ENCODE measurements at regions not wholly inside any gene's neighbourhood (a gene's known extent, or its start where the extent isn't known, plus 50 kb on each side); places are given as distances from the start of the nearest gene placed in this dataset.

DNA sequence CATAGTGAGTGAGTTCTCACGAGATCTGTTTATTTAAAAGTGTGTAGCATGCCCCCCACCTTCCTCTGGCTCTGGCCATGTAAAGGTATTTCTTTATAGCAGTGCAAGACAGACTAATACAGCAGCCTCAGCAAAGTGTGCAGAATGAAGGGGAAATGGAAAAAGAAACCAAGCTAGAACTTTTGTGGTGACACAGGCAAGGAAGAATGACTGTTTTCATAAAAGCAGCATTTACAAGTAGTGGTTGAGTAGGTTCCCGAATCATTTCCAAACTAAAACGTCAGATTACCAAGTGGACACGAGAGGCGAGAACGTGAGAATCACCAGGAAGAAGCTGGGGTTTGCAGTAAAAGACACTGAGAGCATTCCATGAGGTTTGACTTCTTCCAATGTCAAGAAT is 100.2 kb upstream of the AKAP13 start:
- Histone ChIP-seq H3K4me2 (ENCODE audit: low read depth, low read length) (no peak overlapping the region), H3K14ac (replicated peaks; ENCODE audit: low read depth, low read length) (no peak overlapping the region), H3K23ac (ENCODE audit: low read depth, low read length) (no peak overlapping the region), H3K4me3 (ENCODE audit: insufficient read depth, low read depth, low read length) (no peak overlapping the region), H3K56ac (ENCODE audit: extremely low read depth, insufficient read depth, low read length) (no peak overlapping the region), H2AFZ (replicated peaks; ENCODE audit: low read length, poor library complexity) (no peak overlapping the region), H3K79me1 (ENCODE audit: low read depth in 1 of 2, low read length in 2 of 2) (no peaks in the 10 kb centered on the region), H3K4me1 (ENCODE audit: control insufficient read depth, insufficient read depth, low read length) (peaks cover 2% of the 10 kb centered on the region; the same call in 1 of the 2 replicates), H3K9me1 (ENCODE audit: insufficient read depth, low read length) (peaks cover 11% of the 10 kb centered on the region), H3K9ac (ENCODE audit: low read depth, low read length) (no peak overlapping the region), H2BK15ac (ENCODE audit: low read depth, low read length) (no peak overlapping the region), H2BK120ac (ENCODE audit: low read depth, low read length) (no peak overlapping the region), H4K5ac (ENCODE audit: low read depth, low read length) (no peak overlapping the region), H3K27ac (ENCODE audit: insufficient read depth, low read length) (no peak overlapping the region), H2BK20ac (ENCODE audit: low read depth, low read length) (no peak overlapping the region), H3K9me3 (ENCODE audit: control insufficient read depth, insufficient read depth, low read length) (no peaks in the 10 kb centered on the region), H3K36me3 (ENCODE audit: control insufficient read depth, insufficient read depth, low read length) (no peaks in the 10 kb centered on the region), H2AK9ac (replicated peaks; ENCODE audit: low read depth, low read length, poor library complexity) (no peak overlapping the region), H2AK5ac (ENCODE audit: low read depth, low read length) (no peak overlapping the region), H4K8ac (ENCODE audit: low read depth in 2 of 2, low read length in 2 of 2) (no peak overlapping the region), H3K27me3 (ENCODE audit: control insufficient read depth, insufficient read depth, low read length) (no peaks in the 10 kb centered on the region), H3K4ac (ENCODE audit: low read depth, low read length) (no peak overlapping the region), H4K20me1 (ENCODE audit: insufficient read depth, low read length) (peaks cover 3% of the 10 kb centered on the region; the same call in 1 of the 2 replicates), H2BK5ac (ENCODE audit: low read depth, low read length, poor library complexity, severe bottlenecking) (no peak overlapping the region), H3K18ac (ENCODE audit: low read depth, low read length) (no peak overlapping the region), H4K91ac (ENCODE audit: insufficient read depth, low read depth, low read length) (no peak overlapping the region)
- in situ Hi-C loops (cut with MboI; ENCODE audit: low sequenced_read_pairs) (loop anchor here (25.0 kb wide), 2 partner anchors 118 to 318 kb away; no protein-coding TSS in a partner anchor), intact Hi-C loops (cut with micrococcal nuclease) (loop anchor here (10.0 kb wide), 1 partner anchor 695 kb away; no protein-coding TSS in a partner anchor), dilution Hi-C loops (cut with HindIII; ENCODE audit: low sequenced_read_pairs, unreplicated experiment) (no loop called here)
- DNase-seq = no peak
- CTCF ChIA-PET = no interaction called here
- TF ChIP-seq, protein P1, sequence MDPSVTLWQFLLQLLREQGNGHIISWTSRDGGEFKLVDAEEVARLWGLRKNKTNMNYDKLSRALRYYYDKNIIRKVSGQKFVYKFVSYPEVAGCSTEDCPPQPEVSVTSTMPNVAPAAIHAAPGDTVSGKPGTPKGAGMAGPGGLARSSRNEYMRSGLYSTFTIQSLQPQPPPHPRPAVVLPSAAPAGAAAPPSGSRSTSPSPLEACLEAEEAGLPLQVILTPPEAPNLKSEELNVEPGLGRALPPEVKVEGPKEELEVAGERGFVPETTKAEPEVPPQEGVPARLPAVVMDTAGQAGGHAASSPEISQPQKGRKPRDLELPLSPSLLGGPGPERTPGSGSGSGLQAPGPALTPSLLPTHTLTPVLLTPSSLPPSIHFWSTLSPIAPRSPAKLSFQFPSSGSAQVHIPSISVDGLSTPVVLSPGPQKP (IDR thresholded peaks at IDR 0.05; ENCODE audit: borderline replicate concordance, low read depth, low read length) = no peak
- TF ChIP-seq FOS (IDR thresholded peaks at IDR 0.05; ENCODE audit: low read depth, low read length) (no peak), POLR2A (IDR thresholded peaks at IDR 0.05; ENCODE audit: low read depth, low read length) (no peak), SMC3 (IDR thresholded peaks at IDR 0.05; ENCODE audit: low read depth, low read length) (no peak), CEBPB (IDR thresholded peaks at IDR 0.05; ENCODE audit: low read depth, low read length) (no peak), RCOR1 (IDR thresholded peaks at IDR 0.05; ENCODE audit: insufficient replicate concordance, low read length) (no peak), RFX5 (IDR thresholded peaks at IDR 0.05; ENCODE audit: low read depth, low read length) (no peak), MAZ (IDR thresholded peaks at IDR 0.05; ENCODE audit: borderline replicate concordance, low read depth, low read length) (no peak), NFE2L2 (IDR thresholded peaks at IDR 0.05; ENCODE audit: low read depth, low read length) (no peak), CHD1 (IDR thresholded peaks at IDR 0.05; ENCODE audit: low read depth, low read length) (no peak), RAD21 (IDR thresholded peaks at IDR 0.05; ENCODE audit: low read length) (no peak), MXI1 (IDR thresholded peaks at IDR 0.05; ENCODE audit: borderline replicate concordance, low read depth, low read length) (no peak), BHLHE40 (IDR thresholded peaks at IDR 0.05; ENCODE audit: low read depth, low read length) (no peak), MAFK (IDR thresholded peaks at IDR 0.05; ENCODE audit: low read depth, low read length) (no peak)
- TF ChIP-seq, protein P2, sequence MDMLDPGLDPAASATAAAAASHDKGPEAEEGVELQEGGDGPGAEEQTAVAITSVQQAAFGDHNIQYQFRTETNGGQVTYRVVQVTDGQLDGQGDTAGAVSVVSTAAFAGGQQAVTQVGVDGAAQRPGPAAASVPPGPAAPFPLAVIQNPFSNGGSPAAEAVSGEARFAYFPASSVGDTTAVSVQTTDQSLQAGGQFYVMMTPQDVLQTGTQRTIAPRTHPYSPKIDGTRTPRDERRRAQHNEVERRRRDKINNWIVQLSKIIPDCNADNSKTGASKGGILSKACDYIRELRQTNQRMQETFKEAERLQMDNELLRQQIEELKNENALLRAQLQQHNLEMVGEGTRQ (IDR thresholded peaks at IDR 0.05; ENCODE audit: low read depth, low read length) = no peak
- TF ChIP-seq, protein P3, sequence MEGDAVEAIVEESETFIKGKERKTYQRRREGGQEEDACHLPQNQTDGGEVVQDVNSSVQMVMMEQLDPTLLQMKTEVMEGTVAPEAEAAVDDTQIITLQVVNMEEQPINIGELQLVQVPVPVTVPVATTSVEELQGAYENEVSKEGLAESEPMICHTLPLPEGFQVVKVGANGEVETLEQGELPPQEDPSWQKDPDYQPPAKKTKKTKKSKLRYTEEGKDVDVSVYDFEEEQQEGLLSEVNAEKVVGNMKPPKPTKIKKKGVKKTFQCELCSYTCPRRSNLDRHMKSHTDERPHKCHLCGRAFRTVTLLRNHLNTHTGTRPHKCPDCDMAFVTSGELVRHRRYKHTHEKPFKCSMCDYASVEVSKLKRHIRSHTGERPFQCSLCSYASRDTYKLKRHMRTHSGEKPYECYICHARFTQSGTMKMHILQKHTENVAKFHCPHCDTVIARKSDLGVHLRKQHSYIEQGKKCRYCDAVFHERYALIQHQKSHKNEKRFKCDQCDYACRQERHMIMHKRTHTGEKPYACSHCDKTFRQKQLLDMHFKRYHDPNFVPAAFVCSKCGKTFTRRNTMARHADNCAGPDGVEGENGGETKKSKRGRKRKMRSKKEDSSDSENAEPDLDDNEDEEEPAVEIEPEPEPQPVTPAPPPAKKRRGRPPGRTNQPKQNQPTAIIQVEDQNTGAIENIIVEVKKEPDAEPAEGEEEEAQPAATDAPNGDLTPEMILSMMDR (conservative IDR thresholded peaks at IDR 0.05; ENCODE audit: low read depth, low read length) = no peak
- BruUV-seq (replicated peaks) = no TSS peak
- WGBS, 2 experiments (ENCODE audit: extremely low coverage in 2 of 2, insufficient read length in 1 of 2) = no CpG with 5 or more reads among the region's 6 CpGs
- no peak for ATAC-seq (ENCODE audit: low read depth)
- POLR2A ChIA-PET (ENCODE audit: unreplicated experiment) = no interaction called here

All from IMR-90 (cell line).